DND-41 (cell line): ENCODE measurements at regions not wholly inside any gene's neighbourhood (a gene's known extent, or its start where the extent isn't known, plus 50 kb on each side); places are given as distances from the start of the nearest gene placed in this dataset.

Source experiments
- EZH2 ChIP-seq: IDR thresholded peaks from 3 replicates; pipeline ENCODE4 v1.6.1; 2012; ENCODE audit warnings: borderline replicate concordance, low read depth, mild to moderate bottlenecking, moderate library complexity, low read length, inconsistent platforms; ENCODE audit not compliant: severe bottlenecking
- TF ChIP-seq, protein P1 (sequence below): IDR thresholded peaks from 2 replicates; pipeline ENCODE4 v1.5.1; 2012; ENCODE audit warnings: borderline replicate concordance, low read length, moderate library complexity, mild to moderate bottlenecking; ENCODE audit not compliant: poor library complexity, severe bottlenecking; ENCODE audit errors: extremely low read depth

DNA sequence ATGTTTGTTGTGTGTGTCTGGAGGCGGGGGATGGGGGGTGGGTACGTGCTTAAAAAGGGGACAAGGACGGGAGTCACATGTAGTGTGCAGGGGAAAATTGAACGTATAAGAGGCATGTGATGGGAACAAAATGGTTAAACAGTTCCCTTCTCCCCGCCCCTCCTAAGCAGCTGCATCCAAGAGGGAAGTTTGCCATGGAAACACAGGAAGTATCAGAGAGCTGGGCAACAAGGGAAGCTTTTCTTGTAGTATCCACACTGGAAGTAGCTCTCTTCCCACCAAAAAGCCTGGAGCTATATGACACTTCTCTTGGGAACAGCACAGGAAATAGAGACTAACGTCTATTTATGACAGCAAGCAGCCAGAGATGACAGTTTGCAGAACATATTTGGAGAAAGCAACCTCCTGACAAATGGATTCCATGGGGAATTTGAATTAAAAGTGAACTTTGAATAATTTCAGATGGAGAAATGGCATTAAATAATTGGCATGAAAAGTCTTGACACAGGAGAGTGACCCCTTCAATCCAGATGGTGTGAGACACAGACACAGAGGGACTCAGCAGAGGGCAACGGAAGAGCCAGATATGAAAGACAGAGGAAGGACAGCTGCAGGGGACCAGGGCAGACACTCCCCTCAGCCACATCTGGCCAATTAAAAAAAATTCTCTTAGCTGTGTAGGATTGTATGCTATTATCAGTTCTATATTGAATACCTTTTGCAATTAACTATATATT, 294.2 kb upstream of the TBL1XR1 start:
- TF ChIP-seq, protein P1, sequence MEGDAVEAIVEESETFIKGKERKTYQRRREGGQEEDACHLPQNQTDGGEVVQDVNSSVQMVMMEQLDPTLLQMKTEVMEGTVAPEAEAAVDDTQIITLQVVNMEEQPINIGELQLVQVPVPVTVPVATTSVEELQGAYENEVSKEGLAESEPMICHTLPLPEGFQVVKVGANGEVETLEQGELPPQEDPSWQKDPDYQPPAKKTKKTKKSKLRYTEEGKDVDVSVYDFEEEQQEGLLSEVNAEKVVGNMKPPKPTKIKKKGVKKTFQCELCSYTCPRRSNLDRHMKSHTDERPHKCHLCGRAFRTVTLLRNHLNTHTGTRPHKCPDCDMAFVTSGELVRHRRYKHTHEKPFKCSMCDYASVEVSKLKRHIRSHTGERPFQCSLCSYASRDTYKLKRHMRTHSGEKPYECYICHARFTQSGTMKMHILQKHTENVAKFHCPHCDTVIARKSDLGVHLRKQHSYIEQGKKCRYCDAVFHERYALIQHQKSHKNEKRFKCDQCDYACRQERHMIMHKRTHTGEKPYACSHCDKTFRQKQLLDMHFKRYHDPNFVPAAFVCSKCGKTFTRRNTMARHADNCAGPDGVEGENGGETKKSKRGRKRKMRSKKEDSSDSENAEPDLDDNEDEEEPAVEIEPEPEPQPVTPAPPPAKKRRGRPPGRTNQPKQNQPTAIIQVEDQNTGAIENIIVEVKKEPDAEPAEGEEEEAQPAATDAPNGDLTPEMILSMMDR = no peak
- no peak for TF ChIP-seq EZH2
